Nucleus accumbens (tissue), 56 donors: ENCODE measurements at regions not wholly inside any gene's neighbourhood (a gene's known extent, or its start where the extent isn't known, plus 50 kb on each side); places are given as distances from the start of the nearest gene placed in this dataset.
"Not testable (repeated sequence)": the region's sequence is repeated elsewhere in the genome, so short reads cannot be mapped to it uniquely, and the experiment has no call there.

Experiments used
- DNase-seq, 56 donors: peaks; one replicate each; lab custom pipeline; 2025; lab: John Stamatoyannopoulos, UW

DNA sequence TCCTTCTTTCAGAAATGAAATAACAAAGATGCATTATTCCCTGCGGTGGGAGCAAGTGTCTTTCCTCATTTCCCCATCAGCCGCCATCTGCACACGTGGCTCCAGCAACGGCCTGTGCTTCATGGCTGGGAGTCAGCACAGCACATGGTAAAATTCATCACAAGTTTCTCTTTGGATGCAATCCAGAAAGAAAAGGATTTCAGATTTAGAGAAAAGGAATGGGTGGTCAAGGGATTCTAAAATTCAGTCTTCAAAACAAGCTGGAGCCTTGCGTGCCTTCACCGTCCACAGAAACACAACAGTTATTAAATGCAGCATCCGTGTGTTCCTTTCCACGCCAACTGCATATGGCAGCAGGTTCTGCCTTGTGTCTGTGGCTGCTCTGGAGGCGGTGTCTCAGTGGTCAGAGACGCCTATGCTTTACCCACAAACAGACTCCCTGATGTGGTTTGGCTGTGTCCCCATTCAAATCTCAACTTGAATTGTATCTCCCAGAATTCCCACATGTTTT lies 107.6 kb downstream of the THBS2 start:
- DNase-seq: peak in 2 of 56 donors; percentile 18 to 38

DNA sequence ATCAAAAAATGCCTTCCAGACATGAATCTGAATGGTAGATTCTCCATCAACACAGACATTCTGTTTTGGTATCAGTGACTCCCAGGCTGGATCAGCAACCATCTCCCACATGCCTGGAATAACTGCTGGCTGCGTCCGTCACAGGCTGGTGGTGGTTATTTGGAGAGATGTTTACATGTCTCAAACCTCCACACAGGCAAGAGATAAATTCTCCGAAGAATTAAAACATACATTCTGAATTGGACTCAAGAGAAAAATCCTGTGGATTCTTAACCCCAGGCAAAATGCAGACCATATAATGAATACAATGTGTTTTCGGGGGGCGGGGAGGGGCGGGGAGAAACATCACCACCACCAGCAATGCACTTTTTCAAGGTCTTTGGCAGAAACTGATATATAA lies 108.2 kb downstream of the THBS2 start:
- DNase-seq: no peak

DNA sequence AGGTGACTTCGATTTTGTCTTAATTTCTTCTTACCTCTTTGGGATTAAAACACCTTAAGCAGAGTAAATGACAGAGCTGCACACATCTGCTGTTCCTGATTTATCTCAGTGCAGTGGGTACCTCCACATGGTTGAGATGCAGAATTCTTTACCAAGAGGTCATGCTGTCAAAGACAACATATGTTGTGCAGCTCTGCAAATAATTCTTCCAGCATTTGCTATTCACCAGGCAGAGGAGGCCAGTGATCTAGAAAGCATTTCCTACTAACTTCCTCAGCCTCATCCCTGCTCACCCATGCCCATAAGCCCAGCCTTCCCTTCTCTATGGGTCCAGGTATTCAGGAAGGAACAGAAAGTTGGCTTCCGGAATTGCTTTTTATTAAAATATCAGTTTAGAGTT lies 109.3 kb downstream of the THBS2 start:
- no peak for DNase-seq

DNA sequence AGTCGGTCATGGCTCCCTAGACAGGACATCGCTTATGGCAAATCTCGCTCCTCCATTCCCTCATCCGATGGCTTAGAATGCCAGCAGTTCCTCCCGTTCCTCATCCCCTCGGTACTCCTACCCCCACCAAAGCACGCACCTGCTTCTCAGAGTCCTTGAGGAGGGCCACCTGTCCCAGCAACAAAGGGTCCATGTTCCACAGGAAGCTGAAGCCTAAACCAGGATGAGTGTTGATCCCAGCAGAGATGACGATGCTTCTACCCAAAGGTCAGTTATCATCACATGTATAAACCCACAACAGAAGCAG lies 111.2 kb downstream of the THBS2 start:
- DNase-seq: no peak

DNA sequence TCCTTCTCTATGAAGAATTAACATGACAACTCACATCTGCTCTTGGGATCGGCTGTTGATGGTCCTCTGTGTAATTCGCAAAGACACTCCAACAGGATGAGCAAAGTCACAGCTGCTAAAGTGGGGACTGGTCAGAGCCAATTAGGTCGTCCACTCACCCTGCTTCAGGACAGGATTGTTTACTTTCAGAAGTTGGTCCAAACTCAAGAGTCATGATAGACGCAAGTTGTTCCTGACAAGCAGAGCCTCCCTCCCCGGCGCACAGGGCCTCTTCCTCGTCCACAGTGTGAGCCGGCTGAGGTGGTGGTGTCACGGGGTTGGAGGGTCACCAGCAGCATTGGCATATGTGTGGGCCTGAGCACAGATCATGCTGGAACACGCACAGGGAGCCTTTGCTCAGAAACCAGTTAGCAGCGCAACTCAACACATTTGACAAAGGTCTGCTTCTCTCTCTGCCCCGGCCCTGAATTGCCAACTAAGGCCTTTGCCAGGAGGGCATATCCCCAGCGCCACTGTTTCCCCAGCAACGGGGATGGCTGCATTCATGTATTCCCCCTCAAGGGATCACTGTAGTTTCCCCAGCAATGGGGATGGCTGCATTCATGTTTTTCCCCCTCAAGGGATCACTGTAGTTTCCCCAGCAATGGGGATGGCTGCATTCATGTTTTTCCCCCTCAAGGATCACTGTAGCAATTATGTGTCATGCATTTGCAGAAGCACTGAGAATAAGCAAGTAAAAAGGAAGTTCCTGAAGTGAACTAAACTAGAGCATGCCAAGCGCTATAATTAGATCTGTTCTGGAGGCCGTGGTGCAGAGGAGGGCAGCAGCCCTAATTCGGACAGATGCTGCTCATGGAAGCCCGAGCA lies 111.7 kb downstream of the THBS2 start:
- peak in 31 of 56 donors; percentile 13 to 75 (median 40) for DNase-seq

DNA sequence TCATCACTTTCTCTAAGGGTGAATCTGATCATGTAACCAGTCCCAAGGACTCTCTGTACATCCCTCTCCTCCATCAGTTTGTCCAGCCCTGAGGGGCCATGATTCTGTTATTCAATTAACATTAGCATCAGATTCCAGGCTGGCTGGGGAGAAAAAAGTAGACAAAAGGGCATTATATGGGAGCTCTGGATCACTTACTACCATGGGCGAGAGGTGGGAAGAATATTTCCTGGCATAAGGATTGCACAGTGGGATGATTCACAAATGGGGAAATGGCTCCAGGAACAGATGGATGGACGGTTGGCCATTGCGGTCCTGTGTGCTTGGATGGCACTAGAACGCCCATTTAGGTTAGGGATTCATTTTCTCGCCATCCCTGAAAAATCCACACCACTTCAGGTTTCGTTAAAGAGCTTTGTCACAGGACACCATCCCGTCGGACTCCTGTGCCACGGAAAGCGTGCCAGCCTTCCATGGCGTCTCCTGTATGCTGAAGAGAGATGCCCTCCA lies 112.6 kb downstream of the THBS2 start:
- DNase-seq: no peak

DNA sequence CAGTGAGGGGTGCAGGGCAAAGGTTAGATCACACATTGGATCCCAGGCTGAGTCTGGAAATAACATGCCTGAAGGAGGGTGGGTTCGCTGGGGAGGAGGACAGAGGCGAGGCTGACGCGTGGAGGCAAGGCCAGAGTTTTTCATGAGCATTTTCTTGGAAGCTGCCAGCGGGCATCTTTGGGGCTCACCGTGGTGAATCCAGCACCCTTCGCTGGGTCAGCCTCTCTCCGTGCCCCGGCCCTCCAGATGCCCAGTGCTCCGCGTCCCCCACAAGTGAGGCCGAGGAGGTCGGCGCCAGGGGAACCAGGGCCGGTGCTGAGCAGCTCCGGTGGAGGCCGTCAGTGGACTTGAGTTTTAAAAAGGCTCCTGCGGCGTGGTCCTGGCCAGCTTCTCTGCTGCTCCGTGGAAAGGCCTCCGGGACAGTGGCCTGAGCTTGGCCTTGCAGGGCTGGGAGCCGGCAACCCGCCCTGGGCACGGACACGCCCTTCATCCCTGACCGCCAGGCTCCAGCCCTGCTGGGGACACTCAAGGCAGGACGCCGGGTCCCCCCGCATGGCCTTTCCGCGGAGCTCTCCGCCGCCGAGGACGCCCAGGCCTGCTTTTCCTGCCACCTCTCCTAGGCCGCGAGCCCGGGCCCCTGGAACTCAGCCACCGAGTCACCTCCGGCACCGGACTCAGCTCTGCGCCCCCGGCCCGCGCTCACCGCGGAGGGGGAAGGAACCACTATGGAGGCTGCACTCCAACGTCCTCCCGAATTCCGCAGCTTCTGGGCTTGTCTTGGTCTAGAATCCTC lies 114.3 kb downstream of the THBS2 start:
- no peak for DNase-seq

DNA sequence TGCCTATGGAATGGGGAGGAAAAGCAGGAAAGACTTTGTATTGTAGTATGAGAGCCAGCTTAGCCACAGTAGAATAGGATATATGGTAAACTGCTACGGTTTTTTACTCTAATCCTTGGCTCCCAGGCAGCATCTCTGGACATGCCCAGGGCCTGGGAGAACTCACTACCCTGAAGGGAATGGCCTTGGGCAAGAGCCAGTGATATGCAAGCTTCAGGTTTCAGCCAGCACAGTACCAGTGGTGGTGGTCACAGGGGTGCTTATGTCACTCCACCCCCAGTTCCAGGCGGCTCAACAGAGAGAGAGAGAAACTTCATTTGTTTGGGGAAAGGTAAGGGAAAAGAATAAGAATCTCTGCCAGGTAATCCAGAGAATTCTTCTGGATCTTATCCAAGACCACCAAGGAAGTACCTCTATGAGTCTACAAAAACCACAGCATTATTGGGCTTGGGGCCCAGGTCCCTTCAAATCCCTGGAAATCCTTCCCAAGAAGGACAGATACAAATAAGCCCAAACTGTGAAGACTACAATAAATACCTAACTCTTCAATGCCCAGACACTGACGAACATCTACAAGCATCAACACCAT lies 121.2 kb downstream of the THBS2 start:
- no peak for DNase-seq

DNA sequence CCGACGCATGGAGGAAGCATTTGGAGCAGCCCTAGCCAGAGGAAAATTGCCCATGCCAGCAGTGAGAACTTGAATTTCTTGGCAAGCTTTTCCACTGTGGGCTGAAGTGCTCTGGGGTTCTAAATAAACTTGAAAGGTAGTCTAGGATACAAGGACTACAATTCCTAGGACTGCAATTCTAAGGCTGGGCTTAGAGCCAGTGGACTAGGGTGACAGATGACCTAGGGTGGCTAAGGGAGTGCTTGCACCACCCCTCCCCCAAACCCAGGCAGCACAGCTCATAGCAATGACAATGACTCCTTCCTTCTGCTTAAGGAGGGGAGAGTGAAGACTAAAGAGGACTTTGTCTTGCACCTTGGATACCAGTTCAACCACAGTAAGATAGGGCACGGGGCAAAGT lies 122.3 kb downstream of the THBS2 start:
- DNase-seq: peak in 16 of 56 donors; percentile 6 to 57 (median 25)

DNA sequence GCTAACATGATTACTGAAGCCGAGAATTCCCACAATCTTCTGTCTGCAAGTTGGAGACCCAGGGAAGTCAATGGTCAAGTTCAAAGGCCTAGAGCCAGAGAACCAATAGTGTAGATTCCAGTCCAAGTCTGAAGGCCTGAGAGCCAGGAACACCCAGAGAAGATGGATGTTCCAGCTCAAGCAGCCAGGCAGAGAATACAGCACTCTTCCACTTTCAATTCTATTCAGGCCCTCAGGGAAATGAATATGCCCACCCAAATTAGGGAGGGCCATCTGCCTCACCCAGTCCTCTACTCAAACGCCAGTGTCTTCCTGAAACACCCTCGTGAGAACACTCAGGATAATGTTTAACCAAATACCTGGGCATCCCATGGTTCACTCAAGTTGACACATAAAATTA lies 123.5 kb downstream of the THBS2 start:
- no peak for DNase-seq

DNA sequence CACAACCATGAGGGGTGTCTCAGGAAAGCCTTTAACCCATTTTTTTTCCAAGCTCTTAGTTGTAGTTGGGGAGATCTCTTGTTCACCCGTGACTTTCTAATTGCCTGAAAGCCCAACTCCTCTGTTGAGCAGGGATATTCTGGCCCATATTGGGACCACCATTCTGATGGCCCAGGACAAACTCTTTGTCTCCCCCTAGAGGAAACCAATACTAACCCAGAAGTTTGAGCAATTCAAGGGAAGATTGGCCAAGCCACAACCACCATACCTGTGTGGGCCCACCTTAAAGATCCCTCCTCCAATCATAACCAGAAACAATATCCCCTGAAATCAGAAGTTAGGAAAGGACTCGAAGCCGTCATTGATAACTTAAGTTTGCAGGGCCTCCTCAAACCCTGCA lies 132.6 kb downstream of the THBS2 start:
- DNase-seq: no peak

DNA sequence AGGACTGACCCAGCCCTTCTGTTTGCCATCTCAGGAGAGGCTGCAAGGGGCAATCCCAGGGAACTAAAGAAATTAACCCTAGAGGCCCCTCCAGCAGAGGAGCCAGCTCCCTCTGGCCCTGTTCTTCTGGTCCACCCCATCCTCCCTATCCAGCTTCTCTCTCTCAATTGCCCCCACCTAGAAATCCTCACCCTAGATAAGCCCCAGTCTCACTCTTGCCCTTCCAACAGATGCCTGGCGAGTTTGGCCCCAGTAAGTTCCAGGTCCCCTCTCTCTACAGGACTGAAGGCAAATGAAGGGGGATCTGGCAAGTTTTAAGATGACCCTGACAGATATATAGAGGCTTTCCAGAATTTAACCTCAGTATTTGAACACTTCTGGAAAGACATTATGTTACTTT lies 134.0 kb downstream of the THBS2 start:
- no peak for DNase-seq

DNA sequence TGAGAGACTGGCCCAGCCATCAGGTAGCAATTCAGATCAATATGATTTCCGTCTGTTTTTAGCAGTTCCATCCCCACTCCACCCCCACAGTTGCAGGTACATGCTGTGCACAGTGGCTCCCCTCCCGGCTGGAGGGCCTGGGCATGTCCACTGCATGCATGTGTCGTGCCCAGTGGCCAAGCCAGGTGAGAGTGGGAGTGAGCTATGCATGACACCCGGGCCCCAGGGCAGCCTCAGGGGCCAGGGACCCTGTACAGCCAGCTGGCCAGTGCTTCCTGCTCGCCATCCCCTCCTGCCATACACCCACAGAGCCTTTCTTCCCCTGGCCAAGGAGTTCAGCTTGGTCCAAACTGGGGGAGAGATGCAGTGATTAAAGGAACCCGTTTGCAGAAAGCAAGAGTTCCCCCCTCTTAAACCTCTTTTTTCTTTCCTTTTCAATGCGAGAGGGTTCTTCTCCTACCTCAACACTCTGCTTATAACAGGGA lies 135.3 kb downstream of the THBS2 start:
- no peak for DNase-seq

DNA sequence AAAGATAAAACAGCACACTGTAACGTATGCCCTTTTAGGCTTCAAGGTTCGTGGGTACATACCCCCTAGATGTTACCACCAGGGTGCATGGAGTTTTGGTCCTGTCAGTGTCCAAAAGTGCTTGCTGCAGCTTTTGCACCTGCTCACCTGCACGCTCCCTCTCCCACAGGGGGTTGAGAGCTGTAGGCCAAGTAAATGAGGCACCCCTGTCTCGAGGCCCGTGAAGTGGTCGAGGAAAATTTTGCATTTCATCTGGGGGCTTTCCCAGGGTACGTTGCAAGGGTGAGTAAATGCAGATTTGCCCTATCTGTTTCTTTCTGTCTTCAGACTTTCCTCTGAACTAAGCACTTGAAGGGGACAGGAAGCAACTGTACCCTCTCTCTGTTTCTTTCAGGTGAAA lies 136.0 kb downstream of the THBS2 start:
- no peak for DNase-seq

DNA sequence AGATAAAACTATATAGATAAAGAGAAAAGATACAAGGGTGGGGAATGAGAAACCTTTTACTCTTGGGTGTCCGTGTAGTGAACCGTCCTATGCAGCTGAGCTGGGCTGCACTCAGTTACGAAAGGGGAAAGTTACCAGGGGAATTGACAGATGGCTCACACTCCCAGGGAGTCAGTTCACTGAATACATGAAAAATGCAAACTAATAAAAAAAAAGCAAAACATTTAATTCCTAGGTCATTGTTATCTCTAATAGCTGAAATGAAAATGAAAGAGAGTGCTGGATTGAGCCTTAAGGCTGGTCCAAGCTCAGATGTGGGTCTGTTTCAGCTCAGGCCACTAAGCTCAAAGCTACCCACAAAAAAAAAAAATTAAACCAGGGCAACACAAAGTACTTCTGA lies 138.0 kb downstream of the THBS2 start:
- DNase-seq: no peak

DNA sequence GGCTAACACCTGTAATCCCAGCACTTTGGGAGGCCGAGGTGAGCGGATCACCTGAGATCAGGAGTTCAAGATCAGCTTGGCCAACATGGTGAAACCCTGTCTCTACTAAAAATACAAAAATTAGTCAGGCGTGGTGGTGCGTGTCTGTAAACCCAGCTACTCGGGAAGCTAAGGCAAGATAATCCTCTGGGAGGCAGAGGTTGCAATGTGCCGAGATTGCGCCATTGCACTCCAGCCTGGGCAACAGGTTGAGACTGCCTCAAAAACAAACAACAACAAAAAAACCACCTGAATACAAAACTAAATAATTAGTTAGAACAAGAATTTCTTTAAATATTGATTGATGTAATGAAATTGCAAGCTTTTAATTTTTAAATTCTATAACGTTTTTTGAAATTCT lies 139.0 kb downstream of the THBS2 start:
- not testable (repeated sequence) for DNase-seq

DNA sequence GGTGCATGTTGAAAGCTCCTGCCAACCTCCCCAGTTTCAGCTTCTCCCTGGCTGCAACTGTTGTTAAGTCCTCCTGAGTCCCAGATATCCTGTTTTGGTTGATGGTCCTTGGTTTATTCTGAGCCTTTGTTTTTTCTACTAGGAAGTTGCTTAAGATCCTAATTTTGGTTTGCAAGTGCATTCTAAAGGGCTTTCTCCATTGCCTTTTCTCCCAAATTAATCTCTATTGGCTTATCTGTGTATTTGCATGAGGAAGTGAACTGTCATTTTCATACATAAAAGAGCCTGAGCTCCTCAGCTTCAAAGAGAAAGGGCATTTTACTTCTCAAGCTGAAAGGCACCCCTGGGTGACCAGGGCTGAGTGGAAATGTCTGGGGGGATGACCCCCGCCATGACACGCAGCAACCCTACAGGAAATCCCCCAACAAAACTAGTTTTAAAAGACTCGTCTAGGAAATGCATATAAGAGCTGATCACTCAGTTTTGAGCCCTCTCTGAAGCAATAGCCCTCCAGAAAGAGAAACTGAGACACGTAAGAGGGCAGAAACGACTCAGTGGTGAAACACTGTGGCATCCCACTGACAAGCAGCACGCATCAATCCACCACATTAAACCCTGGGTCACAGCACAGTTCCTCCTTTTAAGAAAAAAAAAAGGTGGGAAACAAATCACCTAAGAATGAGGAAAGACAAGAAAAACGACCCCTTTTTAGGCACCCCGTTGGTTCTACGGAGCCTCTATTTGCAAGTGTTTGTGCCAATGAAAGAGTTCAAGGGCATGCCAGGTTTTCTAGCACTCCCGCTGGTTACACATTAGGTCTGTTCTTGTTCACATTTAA lies 140.9 kb downstream of the THBS2 start:
- no peak for DNase-seq

DNA sequence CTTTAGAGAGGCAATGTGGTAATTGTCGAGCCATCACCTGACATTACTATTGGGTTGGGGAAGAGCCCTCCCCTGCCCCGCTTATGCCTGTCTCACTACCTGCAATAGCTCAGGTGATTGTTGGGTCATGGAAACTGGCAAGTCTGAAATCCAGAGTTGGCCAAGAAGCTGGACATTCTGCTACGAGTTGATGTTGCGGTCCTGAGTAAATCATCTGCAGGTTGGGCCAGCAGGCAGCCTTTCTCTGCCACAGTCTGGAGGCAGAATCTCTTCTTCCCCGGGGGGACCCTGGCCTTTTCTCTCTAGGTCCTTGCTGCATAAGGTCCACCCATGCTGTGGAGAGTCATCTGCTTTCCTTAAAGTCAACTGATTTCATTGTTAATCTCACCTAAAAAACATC lies 142.4 kb downstream of the THBS2 start:
- DNase-seq: no peak

DNA sequence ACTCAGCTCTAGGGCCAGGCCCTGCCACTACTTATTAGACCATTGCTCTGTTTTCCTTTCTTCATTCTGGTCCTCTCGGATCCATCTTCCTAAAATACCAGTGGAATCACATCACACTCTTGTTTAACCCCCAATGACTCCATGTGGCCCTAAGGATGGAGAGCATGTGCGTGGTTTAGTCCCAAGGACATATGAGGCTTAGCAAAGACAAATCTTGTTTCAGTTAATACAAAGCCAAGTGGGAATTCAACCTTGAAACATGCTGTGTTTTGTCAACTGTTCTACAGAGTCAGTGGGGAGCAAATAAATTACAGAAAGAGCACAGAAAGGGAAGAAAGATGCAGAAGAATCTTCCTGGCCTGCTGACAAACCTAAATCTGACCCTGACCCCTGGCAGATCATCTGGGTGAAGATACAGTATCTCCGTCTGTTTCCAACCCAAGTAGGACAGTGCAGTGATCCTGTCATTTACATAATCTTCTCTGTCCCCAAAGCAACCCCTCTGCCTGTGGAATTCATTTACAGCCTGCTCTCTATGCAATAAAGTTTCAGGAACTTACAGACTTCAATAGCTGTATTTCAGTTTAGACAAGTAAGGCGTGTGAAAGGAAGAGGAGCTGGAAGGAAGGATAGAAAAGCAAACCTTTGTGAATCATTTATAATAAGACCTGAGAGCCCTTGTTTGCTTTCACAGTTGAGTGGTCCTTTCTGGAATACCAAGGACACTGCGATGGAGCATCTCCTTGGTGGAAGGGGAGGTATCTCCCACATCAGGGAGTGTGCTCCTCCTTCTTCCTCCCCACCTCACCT lies 144.0 kb downstream of the THBS2 start:
- no peak for DNase-seq
